ENCODE measurements at regions not wholly inside any gene's neighbourhood (a gene's known extent, or its start where the extent isn't known, plus 50 kb on each side); places are given as distances from the start of the nearest gene placed in this dataset.
"Not testable (repeated sequence)": the region's sequence is repeated elsewhere in the genome, so short reads cannot be mapped to it uniquely, and the experiment has no call there.

- intact Hi-C loops (cut with DNase I): no loop called here
- no peak for DNase-seq
- H3K27ac ChIP-seq: no peak overlapping the region
- no peaks in the 10 kb centered on the region for H3K27me3 ChIP-seq
- H3K9me3 ChIP-seq: no peaks in the 10 kb centered on the region
- no peaks in the 10 kb centered on the region for H3K4me1 ChIP-seq
- H3K4me3 ChIP-seq: no peak overlapping the region
- no peak overlapping the region for H3K9ac ChIP-seq (ENCODE audit: low read depth in 2 of 2, low read length in 2 of 2)
- no peaks in the 10 kb centered on the region for H3K36me3 ChIP-seq
- TF ChIP-seq CTCF (IDR thresholded peaks at IDR 0.05): no peak
These were observed 53.0 kb upstream of the TNKS2 start for GRCh38 chr10:91745090-91745831.

DNA sequence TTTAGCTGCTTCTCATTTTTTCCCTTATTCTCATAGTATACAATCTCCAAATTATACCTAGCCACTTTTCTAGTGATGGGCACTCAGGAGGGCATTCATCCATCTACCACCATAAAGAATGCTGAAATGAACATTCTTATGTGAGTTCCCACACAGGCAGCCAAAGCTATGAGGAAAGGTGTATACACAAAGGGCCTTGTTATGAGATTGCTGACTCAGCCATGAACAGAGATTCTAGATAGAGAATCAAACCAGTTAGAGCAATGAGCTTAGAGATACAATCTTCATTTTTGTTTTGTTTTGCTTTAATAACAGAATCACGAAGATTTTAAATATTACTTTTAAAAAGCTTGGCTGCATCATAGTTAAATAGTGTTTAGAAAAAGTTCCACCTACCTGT is 54.8 kb upstream of the TNKS2 start:
- Histone ChIP-seq H3K36me3 (no peaks in the 10 kb centered on the region), H3K27ac (no peak overlapping the region), H3K4me1 (no peaks in the 10 kb centered on the region), H3K9ac (ENCODE audit: low read depth in 2 of 2, low read length in 2 of 2) (no peak overlapping the region), H3K27me3 (no peaks in the 10 kb centered on the region), H3K4me3 (no peak overlapping the region), H3K9me3 (no peaks in the 10 kb centered on the region)
- intact Hi-C loops (cut with DNase I): no loop called here
- TF ChIP-seq CTCF (IDR thresholded peaks at IDR 0.05): no peak
- DNase-seq: no peak

GRCh38 chr10:91742229-91742628 is 56.0 kb upstream of the TNKS2 start:
- intact Hi-C loops (cut with DNase I): no loop called here
- Histone ChIP-seq H3K4me1 (no peaks in the 10 kb centered on the region), H3K9ac (ENCODE audit: low read depth in 2 of 2, low read length in 2 of 2) (no peak overlapping the region), H3K4me3 (no peak overlapping the region), H3K27ac (no peak overlapping the region), H3K36me3 (no peaks in the 10 kb centered on the region), H3K9me3 (no peaks in the 10 kb centered on the region), H3K27me3 (no peaks in the 10 kb centered on the region)
- TF ChIP-seq CTCF (IDR thresholded peaks at IDR 0.05): no peak
- DNase-seq: no peak

GRCh38 chr10:91741356-91741755 is 56.9 kb upstream of the TNKS2 start:
- intact Hi-C loops (cut with DNase I): no loop called here

GRCh38 chr10:91740353-91740924 is 57.8 kb upstream of the TNKS2 start:
- no peaks in the 10 kb centered on the region for H3K27me3 ChIP-seq
- H3K36me3 ChIP-seq: no peaks in the 10 kb centered on the region
- no peak for TF ChIP-seq CTCF (IDR thresholded peaks at IDR 0.05)
- intact Hi-C loops (cut with DNase I): no loop called here
- no peak overlapping the region for H3K27ac ChIP-seq
- no peaks in the 10 kb centered on the region for H3K4me1 ChIP-seq
- H3K4me3 ChIP-seq: no peak overlapping the region
- no peaks in the 10 kb centered on the region for H3K9me3 ChIP-seq
- no peak overlapping the region for H3K9ac ChIP-seq (ENCODE audit: low read depth in 2 of 2, low read length in 2 of 2)
- DNase-seq: no peak

More at GRCh38 chr10:91741356-91741755, 56.9 kb upstream of the TNKS2 start:
- Histone ChIP-seq H3K9ac (ENCODE audit: low read depth in 2 of 2, low read length in 2 of 2) (no peak overlapping the region), H3K36me3 (no peaks in the 10 kb centered on the region), H3K4me1 (no peaks in the 10 kb centered on the region), H3K27me3 (no peaks in the 10 kb centered on the region), H3K27ac (no peak overlapping the region), H3K9me3 (no peaks in the 10 kb centered on the region), H3K4me3 (no peak overlapping the region)
- no peak for TF ChIP-seq CTCF (IDR thresholded peaks at IDR 0.05)
- DNase-seq: no peak

DNA sequence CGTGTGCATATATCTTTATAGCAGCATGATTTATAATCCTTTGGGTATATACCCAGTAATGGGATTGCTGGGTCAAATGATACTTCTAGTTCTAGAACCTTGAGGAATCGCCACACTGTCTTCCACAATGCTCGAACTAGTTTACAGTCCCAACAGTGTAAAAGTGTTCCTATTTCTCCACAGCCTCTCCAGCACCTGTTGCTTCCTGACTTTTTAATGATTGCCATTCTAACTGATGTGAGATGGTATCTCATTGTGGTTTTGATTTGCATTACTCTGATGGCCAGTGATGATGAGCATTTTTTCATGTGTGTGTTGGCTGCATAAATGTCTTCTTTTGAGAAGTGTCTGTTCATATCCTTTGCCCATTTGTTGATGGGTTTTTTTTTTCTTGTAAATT is 66.0 kb upstream of the TNKS2 start:
- H3K27me3 ChIP-seq; H3K27ac ChIP-seq; H3K9ac ChIP-seq (ENCODE audit: low read depth in 2 of 2, low read length in 2 of 2); intact Hi-C loops (cut with DNase I); H3K4me3 ChIP-seq; H3K4me1 ChIP-seq; H3K9me3 ChIP-seq; H3K36me3 ChIP-seq; DNase-seq: not testable (repeated sequence)

- H3K4me3 ChIP-seq; H3K9me3 ChIP-seq; H3K36me3 ChIP-seq; H3K27me3 ChIP-seq; DNase-seq; H3K4me1 ChIP-seq; H3K27ac ChIP-seq; intact Hi-C loops (cut with DNase I); H3K9ac ChIP-seq (ENCODE audit: low read depth in 2 of 2, low read length in 2 of 2): not testable (repeated sequence)
These were observed 68.9 kb upstream of the TNKS2 start for GRCh38 chr10:91729339-91729738.
